H1 (cell line): ENCODE measurements at regions not wholly inside any gene's neighbourhood (a gene's known extent, or its start where the extent isn't known, plus 50 kb on each side); places are given as distances from the start of the nearest gene placed in this dataset.

ENCODE experiments used
- CHD7 ChIP-seq: fragments of 300-600 bp; sonication (generic); IDR thresholded peaks from 2 replicates; pipeline ENCODE4 v1.7.1; 2012; ENCODE audit warnings: low read length, moderate library complexity, mild to moderate bottlenecking, inconsistent platforms; ENCODE audit not compliant: insufficient replicate concordance

- TF ChIP-seq CHD7: no peak
- TF ChIP-seq, all 59 proteins: peak for 0
Measured at GRCh38 chrX:45347877-45348276, 147.2 kb upstream of the DIPK2B start (continued).
